Mammary epithelial cell (primary cell): ENCODE measurements at regions not wholly inside any gene's neighbourhood (a gene's known extent, or its start where the extent isn't known, plus 50 kb on each side); places are given as distances from the start of the nearest gene placed in this dataset.

ENCODE experiments used
- EZH2 ChIP-seq: IDR thresholded peaks from 2 replicates; pipeline ENCODE4 v1.6.1; 2012; ENCODE audit warnings: low read length, inconsistent platforms, borderline replicate concordance
- TF ChIP-seq, protein P1 (sequence below), 2 donors: IDR thresholded peaks in 1 of 2; conservative IDR thresholded peaks in 1 of 2; 2 replicates each; pipeline ENCODE4 v1.5.1; 2011 to 2012; ENCODE audit warnings: inconsistent platforms in 2 of 2, low read length in 2 of 2, mild to moderate bottlenecking in 2 of 2, control low read depth in 1 of 2, low read depth in 1 of 2; ENCODE audit not compliant: insufficient read depth in 1 of 2; ENCODE audit errors: extremely low read depth in 1 of 2

DNA sequence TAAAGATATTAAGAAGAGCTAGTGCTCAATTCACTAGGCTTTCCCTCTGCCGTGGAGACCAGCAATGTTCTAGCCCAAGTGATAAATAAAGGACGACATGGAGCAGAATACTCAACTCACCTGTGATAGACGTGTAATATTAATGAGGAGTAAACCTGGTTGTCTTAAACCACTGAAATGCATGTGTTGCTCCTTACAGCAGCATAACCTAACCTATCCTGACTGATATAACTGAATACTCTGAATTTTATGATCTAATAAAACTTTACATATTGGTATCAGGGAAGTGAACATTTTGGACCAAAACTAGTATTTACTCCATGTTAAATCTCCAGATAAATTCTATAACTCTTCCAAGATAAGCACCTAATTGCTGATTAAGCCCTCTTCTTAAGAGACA, 531.0 kb downstream of the METTL4 start:
- TF ChIP-seq, protein P1, sequence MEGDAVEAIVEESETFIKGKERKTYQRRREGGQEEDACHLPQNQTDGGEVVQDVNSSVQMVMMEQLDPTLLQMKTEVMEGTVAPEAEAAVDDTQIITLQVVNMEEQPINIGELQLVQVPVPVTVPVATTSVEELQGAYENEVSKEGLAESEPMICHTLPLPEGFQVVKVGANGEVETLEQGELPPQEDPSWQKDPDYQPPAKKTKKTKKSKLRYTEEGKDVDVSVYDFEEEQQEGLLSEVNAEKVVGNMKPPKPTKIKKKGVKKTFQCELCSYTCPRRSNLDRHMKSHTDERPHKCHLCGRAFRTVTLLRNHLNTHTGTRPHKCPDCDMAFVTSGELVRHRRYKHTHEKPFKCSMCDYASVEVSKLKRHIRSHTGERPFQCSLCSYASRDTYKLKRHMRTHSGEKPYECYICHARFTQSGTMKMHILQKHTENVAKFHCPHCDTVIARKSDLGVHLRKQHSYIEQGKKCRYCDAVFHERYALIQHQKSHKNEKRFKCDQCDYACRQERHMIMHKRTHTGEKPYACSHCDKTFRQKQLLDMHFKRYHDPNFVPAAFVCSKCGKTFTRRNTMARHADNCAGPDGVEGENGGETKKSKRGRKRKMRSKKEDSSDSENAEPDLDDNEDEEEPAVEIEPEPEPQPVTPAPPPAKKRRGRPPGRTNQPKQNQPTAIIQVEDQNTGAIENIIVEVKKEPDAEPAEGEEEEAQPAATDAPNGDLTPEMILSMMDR (conservative IDR thresholded peaks at IDR 0.05 in 1 of 2, IDR thresholded peaks at IDR 0.05 in 1 of 2; ENCODE audit: extremely low read depth in 1 of 2, insufficient read depth in 1 of 2, low read depth in 1 of 2, low read length in 2 of 2), result no peak
- TF ChIP-seq EZH2, result no peak
